HG03520 (cell line): ENCODE measurements at regions not wholly inside any gene's neighbourhood (a gene's known extent, or its start where the extent isn't known, plus 50 kb on each side); places are given as distances from the start of the nearest gene placed in this dataset.
"Not testable (repeated sequence)": the region's sequence is repeated elsewhere in the genome, so short reads cannot be mapped to it uniquely, and the experiment has no call there.

ENCODE experiments used
- ATAC-seq: cut with Tn5 transposase; IDR thresholded peaks from one replicate; pipeline ENCODE4 v1.9.1; 2021; ENCODE audit warnings: mild to moderate bottlenecking, moderate library complexity; ENCODE audit not compliant: unreplicated experiment

- no peak for ATAC-seq
Observed at GRCh38 chr1:181192316-181192715, 103.8 kb downstream of the IER5 start.

- no peak for ATAC-seq
Observed at GRCh38 chr1:181202986-181203555, 114.6 kb downstream of the IER5 start.

DNA sequence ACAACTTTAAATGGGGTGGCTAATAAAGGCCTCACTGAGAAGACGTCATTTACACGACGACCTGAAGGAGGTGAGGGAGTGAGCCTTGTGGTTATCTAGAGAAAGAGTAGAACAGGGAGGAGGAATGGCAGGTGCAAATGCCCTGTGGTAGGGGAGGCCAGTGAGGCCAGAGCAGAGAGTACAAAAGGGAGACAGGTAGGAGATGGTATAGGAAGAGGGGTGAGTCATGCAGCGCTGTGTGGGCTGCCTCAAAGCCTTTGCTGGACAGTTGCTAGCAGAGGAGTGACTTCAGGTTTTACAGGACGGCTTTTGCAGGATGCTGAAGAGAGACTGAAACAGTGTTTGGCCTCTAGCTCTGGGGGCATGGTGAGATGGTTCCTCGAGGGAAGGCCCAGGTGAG is 116.0 kb downstream of the IER5 start:
- no peak for ATAC-seq

DNA sequence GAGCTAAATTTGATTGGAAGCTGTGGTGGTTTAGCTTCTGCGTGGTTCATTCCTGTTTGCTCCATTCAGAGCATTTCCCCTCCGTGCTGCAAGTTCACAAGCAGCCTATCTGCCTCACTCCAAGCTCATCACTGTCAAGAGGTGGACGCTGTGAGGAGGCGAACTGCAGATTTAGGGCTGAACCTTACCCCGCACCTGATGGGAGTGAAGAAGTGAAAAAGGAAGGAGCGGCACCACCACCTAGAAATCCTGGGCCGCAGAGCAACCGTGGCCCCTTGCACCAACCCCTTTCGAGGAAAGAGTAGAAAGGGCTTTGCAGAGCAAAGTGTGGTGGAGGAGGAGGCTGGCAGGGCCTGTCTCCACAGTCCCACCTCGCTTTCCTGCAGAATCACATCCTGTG is 117.4 kb downstream of the IER5 start:
- no peak for ATAC-seq

DNA sequence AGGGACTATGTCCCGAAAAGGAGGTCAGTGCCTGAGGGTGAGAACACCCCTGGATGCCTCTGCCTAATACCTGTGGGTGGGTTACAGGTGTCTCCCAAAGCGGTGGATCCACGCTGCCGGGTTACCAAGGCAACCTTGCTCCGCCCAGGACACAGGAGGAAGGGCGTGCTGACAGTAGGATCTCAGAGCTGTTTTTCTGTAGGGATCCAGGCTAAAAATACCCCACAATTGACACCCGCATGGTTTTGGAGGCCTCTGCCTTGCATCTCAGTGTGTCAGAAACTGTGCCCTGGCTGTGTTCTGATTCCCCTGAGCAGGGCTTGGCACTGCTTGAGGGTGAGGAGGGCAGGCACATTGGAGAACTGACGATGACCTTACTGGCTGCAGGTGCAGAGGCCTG is 118.0 kb downstream of the IER5 start:
- no peak for ATAC-seq

DNA sequence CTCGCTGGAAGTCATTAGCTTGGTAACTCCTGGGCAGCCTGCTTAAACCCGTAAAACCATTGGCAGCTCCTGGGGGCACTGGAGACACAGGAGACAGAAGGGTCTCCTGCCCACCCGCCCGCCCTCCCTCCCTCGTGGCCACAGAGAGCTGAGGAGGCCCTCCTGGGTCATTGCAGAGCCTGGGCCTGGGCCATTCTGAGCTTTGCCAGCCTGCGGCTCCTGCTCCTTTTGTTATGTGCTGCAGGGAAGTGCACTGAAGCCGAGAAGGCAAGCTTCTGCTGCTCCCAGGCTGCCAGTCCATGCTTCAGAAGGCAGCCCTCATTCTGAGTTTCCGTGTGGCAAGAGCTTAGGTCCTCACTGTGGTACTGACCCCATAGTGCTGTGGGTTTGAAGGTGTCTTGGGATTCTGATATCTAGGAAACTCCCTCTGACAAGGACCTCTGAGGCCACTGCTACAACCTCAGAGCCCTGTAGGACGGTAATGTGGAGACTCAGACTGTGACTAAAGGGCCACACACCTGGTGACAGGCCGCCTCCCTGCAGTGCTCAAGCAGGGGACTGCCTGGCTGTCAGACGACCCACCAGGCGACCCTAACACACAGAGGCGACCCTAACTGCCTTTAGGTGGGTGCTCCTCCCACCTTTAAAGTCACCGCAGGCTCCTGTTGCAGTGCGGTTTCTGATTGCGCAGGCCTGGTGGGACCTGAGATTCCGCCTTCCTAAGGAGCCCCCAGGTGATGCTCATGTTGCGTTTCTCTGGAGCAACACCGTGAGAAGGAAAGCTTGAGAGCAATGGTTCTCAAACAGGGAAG is 118.7 kb downstream of the IER5 start:
- no peak for ATAC-seq

- no peak for ATAC-seq
Observed at GRCh38 chr1:181208083-181208482, 119.6 kb downstream of the IER5 start.

DNA sequence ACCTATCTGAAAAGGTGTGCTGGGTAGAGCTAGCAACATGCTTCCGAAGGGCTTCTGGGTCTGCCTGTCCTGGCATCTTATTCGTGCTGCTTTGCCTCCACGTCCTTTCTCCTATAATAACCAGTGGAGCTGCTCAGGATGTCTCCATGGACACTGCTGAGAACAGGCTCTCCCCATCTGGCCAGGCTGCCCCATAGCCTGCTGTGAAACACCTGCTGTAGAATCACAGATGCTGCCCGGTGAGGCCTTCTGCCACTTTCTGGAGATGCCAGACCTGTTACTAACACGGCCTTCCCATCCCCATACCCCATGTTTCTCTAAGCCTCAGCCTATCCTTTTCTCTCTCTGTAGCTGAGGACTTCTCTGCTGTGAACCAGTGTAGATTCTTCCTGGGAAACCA is 120.5 kb downstream of the IER5 start:
- ATAC-seq: no peak

DNA sequence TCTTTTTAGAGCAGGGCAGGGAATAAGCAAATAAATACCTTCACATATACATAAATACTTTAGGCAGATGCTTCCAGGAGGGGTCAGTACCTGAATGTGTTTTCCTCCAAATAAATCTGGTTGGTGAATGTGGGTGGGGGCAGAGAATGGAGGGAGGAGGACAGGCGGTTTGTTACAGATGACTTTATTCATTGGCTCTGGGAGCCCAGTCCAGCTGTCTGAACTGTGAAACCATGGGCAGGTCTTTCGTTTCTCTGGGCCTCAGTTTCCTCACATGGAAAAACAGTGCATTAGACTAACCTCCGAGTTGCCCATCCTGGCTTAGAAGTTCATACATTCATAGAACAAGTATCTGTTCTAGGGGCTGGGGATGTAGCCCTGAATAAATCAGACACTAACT is 124.6 kb downstream of the IER5 start:
- ATAC-seq: no peak

DNA sequence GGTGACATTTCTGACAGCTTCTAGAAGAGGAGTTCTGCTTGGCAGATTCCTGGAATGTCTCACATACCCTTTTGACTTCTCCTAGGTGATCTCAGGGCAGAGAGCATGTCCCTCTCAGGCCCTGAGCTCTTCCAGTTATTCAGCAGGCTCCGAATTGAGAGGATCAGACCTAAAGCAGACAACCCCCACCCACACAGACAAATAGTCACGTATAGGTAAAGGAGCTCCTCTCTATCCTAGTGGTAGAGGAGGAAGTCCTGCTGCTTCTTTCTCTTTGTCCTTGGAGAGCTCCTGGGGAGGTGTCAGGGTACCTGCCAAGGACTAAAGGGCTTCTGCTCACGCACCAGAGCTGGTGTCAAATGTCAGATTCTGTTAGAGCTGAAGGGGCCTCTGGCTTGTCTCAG is 128.1 kb downstream of the IER5 start:
- no peak for ATAC-seq

GRCh38 chr1:181219938-181220337 is 131.4 kb downstream of the IER5 start:
- ATAC-seq: no peak

- ATAC-seq: no peak
Observed at GRCh38 chr1:181221078-181221477, 132.6 kb downstream of the IER5 start.

DNA sequence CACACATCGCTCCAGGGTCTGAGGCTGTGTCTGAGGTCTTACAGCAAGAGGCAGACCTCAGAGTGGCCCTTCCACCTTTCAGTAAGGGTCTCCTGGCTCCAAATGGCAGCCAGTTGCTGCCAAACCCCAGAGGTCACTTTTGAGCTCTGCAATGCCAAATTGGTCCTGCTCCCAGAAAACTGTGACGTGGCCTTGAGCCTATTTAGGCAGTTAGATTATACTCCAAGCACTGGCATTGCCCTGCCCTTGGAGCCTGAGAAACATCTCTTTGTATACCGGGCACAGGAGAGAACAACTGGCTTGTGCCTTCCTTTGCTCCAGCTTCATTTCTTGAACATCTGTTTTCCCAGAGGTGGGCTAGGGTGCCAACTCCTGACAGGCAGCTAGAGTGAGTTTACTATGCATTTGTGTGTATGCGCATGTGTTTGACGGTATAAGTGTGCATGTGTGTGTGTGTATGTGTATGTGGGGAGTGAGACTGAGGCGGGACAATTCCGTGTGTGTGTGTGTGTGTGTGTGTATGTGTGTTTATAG is 134.5 kb downstream of the IER5 start:
- ATAC-seq: no peak

- ATAC-seq: not testable (repeated sequence)
Observed at GRCh38 chr1:181226728-181227127, 138.2 kb downstream of the IER5 start.

GRCh38 chr1:181239086-181239485 is 150.6 kb downstream of the IER5 start:
- ATAC-seq: no peak

DNA sequence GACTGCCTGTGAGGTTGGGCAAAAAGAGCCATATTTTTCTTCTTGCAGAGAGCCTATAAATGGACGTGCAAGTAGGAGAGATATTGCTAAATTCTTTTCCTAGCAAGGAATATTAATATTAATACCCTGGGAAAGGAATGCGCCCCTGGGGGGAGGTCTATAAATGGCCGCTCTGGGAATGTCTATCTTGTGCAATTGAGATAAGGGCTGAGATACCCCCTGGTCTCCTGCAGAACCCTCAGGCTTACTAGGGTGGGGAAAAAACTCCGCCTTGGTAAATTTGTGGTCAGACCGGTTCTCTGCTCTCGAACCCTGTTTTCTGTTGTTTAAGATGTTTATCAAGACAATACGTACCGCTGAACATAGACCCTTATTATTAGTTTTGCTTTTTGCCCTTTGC is 157.8 kb downstream of the IER5 start:
- not testable (repeated sequence) for ATAC-seq

DNA sequence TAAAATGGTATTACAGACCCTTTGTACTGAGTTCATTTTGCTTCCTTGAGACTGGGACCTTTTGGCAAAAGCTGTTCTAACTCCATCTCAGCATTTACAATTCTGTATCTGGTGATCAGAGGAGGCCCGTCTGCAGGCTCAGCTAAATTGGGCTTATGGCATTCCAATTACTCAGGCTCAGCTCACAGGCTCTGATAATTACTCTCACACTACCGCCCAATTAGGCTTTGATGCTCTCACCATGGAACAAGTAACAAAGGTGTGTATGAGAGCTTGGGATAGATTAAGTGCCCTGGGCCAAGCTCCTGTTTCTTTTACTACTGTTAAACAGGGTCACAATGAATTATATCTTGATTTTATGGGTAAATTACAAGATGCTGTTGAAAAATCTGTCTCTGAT is 159.9 kb downstream of the IER5 start:
- ATAC-seq: not testable (repeated sequence)

DNA sequence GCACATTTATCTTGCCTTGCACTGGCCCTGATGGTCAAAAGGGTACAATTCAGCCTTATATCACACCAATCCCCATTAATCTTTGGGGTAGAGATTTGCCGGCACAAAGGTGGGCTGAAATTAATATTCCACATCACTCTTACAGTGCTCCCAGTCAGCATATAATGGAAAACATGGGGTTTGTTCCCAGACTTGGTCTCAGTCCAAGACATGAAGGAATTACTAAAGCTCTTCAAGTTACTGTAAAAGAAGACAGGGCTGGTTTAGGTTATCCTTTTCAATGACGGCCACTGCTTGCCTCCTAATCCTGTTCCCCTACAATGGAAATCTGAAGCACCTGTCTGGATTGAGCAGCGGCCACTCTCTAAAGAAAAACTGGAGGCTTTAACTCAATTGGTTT is 160.7 kb downstream of the IER5 start:
- no peak for ATAC-seq

- no peak for ATAC-seq
Observed at GRCh38 chr1:181250038-181250437, 161.5 kb downstream of the IER5 start.

- no peak for ATAC-seq
Observed at GRCh38 chr1:181251001-181251712, 162.7 kb downstream of the IER5 start.

GRCh38 chr1:181251713-181252075 is 163.2 kb downstream of the IER5 start:
- ATAC-seq: no peak

DNA sequence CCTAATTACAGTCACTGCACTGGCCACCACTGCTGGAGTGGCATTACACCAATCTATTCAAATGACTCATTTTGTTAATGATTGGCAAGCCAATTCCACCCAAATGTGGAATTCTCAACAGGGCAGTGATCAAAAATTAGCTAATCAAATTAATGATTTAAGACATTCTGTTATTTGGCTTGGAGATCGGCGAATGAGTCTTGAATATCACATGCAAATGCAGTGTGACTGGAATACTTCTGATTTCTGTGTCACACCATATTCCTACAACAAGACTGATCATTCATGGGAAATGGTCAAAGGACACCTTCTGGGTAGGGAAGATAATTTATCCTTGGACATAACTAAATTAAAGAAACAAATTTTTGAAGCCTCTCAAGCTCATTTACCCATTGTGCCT is 165.1 kb downstream of the IER5 start:
- not testable (repeated sequence) for ATAC-seq
